ENCODE measurements at regions not wholly inside any gene's neighbourhood (a gene's known extent, or its start where the extent isn't known, plus 50 kb on each side); places are given as distances from the start of the nearest gene placed in this dataset.
"Not testable (repeated sequence)": the region's sequence is repeated elsewhere in the genome, so short reads cannot be mapped to it uniquely, and the experiment has no call there.

DNA sequence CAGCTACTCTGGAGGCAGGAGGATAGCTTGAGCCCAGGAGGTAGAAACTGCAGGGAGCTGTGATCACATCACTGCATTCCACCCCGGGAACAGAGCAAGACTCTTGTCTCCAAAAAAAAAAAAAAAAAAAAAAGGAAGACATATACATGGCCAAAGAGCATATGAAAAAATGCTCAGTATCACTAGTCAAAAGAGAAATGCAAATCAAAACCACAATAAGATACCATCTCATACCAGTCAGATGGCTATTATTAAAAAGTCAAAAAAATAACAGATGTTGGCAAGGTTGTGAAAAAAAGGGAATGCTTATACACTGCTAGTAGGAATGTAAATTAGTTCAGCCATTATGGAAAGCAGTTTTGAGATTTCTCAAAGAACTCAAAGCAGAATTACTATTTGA, 174.8 kb upstream of the ATF7IP start:
- H3K4me3 ChIP-seq (ENCODE audit: low read depth, low read length): no peak overlapping the region
- H3K9ac ChIP-seq (ENCODE audit: low read depth, low read length): no peak overlapping the region
- H3K4me1 ChIP-seq (ENCODE audit: control insufficient read depth, insufficient read depth, low read length): no peaks in the 10 kb centered on the region
- no peaks in the 10 kb centered on the region for H3K27me3 ChIP-seq (ENCODE audit: control insufficient read depth, insufficient read depth, low read length)
- no peaks in the 10 kb centered on the region for H3K9me3 ChIP-seq (ENCODE audit: control insufficient read depth, insufficient read depth, low read length)
- H3K36me3 ChIP-seq (ENCODE audit: control insufficient read depth, insufficient read depth, low read length): no peaks in the 10 kb centered on the region

DNA sequence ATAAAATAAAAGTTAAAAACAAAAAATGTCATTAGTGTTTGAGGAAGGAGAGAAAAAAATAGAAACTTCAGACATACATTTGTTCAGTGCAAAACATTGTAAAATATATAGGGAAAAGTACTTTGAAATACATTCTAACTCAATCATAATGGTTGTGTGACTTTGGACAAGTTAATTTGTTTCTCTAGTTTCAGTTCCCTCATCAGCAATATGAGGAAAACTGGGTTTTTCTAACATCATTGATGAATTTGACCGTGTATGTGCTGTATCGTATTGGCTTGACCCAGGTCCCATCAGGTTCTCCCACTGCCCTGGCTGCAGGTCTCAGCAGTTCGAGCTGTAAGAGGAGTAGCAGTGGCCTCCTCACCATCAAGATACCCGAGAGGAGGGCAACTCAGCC, 173.9 kb upstream of the ATF7IP start:
- H3K4me3 ChIP-seq (ENCODE audit: low read depth, low read length): no peak overlapping the region
- no peak overlapping the region for H3K9ac ChIP-seq (ENCODE audit: low read depth, low read length)
- no peaks in the 10 kb centered on the region for H3K27me3 ChIP-seq (ENCODE audit: control insufficient read depth, insufficient read depth, low read length)
- no peaks in the 10 kb centered on the region for H3K36me3 ChIP-seq (ENCODE audit: control insufficient read depth, insufficient read depth, low read length)
- no peaks in the 10 kb centered on the region for H3K9me3 ChIP-seq (ENCODE audit: control insufficient read depth, insufficient read depth, low read length)
- H3K4me1 ChIP-seq (ENCODE audit: control insufficient read depth, insufficient read depth, low read length): no peaks in the 10 kb centered on the region

DNA sequence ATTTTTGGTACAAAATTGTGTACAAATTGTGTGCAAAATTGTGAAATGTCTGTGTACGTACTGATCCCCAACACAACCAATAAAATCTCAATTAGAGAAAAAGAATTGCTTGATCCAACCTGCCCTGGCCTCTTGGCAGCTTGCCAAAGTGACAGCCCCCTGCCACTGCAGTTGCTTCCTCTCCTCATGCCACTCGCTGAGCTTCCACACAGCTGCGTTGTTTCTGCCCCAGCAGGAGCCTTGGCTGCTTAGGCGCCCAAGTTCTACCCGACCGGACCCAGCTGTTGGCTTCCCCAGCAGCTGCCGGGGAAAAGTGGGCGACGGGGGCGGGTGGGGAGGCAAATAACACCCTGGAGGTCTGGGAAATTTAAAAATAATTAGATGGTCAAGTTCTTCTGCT, 171.8 kb upstream of the ATF7IP start:
- Histone ChIP-seq H3K9me3 (ENCODE audit: control insufficient read depth, insufficient read depth, low read length) (no peaks in the 10 kb centered on the region), H3K36me3 (ENCODE audit: control insufficient read depth, insufficient read depth, low read length) (no peaks in the 10 kb centered on the region), H3K9ac (ENCODE audit: low read depth, low read length) (no peak overlapping the region), H3K4me3 (ENCODE audit: low read depth, low read length) (no peak overlapping the region), H3K27me3 (ENCODE audit: control insufficient read depth, insufficient read depth, low read length) (no peaks in the 10 kb centered on the region), H3K4me1 (ENCODE audit: control insufficient read depth, insufficient read depth, low read length) (no peaks in the 10 kb centered on the region)

DNA sequence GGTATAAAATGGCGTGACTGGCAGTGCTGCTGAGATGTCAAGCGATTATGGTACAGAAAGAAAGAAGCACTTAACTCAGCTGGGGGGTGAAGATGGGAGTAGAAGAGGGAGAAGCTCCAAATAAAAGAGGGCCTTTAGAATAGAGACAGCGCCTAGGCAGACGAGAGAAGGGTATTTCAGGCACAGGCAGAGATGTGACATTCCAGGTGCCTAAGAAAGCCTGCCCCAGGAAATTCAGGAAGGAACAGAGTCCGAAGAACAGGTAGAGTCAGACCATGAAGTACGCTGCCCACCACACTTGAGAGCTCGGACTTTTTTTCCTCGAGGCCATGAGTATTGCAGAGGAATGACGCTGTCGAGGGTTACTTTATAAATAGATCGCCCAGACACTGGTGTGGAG, 170.9 kb upstream of the ATF7IP start:
- H3K9me3 ChIP-seq (ENCODE audit: control insufficient read depth, insufficient read depth, low read length): no peaks in the 10 kb centered on the region
- no peak overlapping the region for H3K9ac ChIP-seq (ENCODE audit: low read depth, low read length)
- H3K36me3 ChIP-seq (ENCODE audit: control insufficient read depth, insufficient read depth, low read length): no peaks in the 10 kb centered on the region
- H3K4me3 ChIP-seq (ENCODE audit: low read depth, low read length): no peak overlapping the region
- no peaks in the 10 kb centered on the region for H3K4me1 ChIP-seq (ENCODE audit: control insufficient read depth, insufficient read depth, low read length)
- no peaks in the 10 kb centered on the region for H3K27me3 ChIP-seq (ENCODE audit: control insufficient read depth, insufficient read depth, low read length)

DNA sequence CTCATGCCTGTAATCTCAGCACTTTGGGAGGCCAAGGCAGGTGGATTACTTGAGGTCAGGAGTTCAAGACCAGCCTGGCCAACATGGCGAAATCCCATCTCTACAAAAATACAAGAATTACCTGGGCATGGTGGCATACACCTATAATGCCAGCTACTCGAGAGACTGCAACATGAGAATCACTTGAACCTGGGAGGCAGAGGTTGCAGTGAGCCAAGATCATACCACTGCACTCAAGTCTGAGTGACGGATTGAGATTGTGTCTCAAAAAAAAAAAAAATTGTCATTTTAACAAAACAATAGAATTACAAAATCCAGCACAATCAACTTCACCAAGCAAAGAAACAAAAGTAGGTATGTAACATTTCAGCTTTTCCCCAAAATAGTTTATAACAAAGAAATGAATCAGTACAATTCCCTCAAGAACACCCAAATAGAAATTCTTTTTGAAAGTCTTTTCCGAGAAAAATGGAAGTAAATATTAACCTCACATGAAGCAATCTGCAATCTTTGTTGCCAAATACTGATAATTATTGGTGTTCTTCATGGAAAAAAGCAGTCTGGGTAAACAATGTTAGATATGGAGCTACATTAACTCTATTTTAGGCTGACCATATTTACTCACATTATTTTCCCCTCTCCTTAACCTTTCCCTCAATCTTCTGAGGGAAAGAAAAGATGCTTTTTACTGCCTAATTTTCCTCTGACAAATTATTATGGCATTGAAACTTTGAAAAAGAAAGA, 165.9 kb upstream of the ATF7IP start:
- Histone ChIP-seq H3K36me3 (ENCODE audit: control insufficient read depth, insufficient read depth, low read length) (no peaks in the 10 kb centered on the region), H3K27me3 (ENCODE audit: control insufficient read depth, insufficient read depth, low read length) (no peaks in the 10 kb centered on the region), H3K9ac (ENCODE audit: low read depth, low read length) (no peak overlapping the region), H3K4me1 (ENCODE audit: control insufficient read depth, insufficient read depth, low read length) (no peaks in the 10 kb centered on the region), H3K4me3 (ENCODE audit: low read depth, low read length) (no peak overlapping the region), H3K9me3 (ENCODE audit: control insufficient read depth, insufficient read depth, low read length) (no peaks in the 10 kb centered on the region)

DNA sequence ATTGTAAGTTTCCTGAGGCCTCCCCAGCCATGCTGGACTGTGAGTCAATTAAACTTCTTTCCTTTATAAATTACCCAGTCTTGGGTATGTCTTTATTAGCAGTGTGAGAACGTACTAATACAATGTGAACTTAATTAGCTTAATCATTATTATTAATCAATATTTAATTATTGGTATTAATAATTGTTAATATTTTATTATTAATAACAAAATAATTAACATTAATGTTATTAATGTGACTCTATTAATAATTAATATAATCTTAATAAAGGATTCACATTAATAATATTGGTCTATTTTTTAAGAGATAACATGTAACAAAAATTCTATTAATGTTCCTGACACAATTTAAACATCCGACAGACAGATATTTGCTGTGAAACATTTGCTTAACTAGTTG, 164.9 kb upstream of the ATF7IP start:
- Histone ChIP-seq H3K27me3 (ENCODE audit: control insufficient read depth, insufficient read depth, low read length) (no peaks in the 10 kb centered on the region), H3K9me3 (ENCODE audit: control insufficient read depth, insufficient read depth, low read length) (no peaks in the 10 kb centered on the region), H3K4me3 (ENCODE audit: low read depth, low read length) (no peak overlapping the region), H3K4me1 (ENCODE audit: control insufficient read depth, insufficient read depth, low read length) (no peaks in the 10 kb centered on the region), H3K9ac (ENCODE audit: low read depth, low read length) (no peak overlapping the region), H3K36me3 (ENCODE audit: control insufficient read depth, insufficient read depth, low read length) (no peaks in the 10 kb centered on the region)

DNA sequence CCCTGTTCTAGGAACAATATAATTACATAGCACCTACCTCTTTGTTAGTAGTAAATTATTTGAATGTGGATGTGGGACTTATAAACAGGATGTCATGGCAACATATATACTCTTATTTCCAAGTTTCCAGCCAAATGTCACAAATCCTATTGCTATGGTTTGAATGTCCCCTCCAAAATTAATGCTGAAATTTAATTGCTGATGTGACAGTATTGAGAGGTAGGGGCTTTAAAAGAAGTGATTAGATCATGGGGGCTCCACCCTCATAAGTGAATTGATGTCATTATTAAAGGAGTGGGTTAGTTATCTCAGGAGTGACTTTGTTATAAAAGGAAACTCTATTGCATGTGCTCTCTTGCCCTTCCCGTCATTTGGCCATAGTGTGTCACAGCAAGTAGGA, 164.2 kb upstream of the ATF7IP start:
- Histone ChIP-seq H3K4me1 (ENCODE audit: control insufficient read depth, insufficient read depth, low read length) (no peaks in the 10 kb centered on the region), H3K36me3 (ENCODE audit: control insufficient read depth, insufficient read depth, low read length) (no peaks in the 10 kb centered on the region), H3K9me3 (ENCODE audit: control insufficient read depth, insufficient read depth, low read length) (no peaks in the 10 kb centered on the region), H3K27me3 (ENCODE audit: control insufficient read depth, insufficient read depth, low read length) (no peaks in the 10 kb centered on the region), H3K9ac (ENCODE audit: low read depth, low read length) (no peak overlapping the region), H3K4me3 (ENCODE audit: low read depth, low read length) (no peak overlapping the region)

DNA sequence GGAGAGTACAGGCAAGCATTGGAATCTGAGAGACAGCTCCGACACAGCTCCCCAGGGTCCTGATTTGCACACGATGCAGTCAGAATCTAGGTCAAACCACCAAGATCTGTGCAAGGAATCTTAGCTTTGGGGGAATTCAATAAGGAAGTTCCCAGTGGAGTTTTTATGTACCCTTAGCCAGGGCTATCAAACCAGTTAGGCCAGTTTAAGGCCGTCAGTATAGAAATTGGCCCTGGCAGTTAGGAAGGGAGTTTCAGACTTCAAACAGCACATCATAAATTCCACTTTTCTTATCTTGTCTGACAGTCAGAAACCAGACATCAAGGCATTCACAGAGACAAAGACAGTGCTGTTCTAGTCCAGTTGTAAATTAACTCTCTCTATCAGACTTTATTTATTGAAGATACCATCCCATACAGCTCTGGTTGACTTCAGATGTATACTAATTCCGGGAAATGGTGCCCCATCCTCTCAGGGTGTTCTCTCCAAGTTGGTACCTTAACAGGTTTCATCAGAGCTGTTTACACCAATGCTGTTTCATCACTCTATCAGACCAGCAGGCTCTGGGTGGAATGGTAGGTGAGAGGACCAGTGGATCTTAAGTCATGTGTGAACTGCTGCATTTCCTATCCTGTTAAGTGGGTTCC, 157.5 kb upstream of the ATF7IP start:
- H3K9ac ChIP-seq (ENCODE audit: low read depth, low read length): no peak overlapping the region
- H3K36me3 ChIP-seq (ENCODE audit: control insufficient read depth, insufficient read depth, low read length): no peaks in the 10 kb centered on the region
- no peaks in the 10 kb centered on the region for H3K9me3 ChIP-seq (ENCODE audit: control insufficient read depth, insufficient read depth, low read length)
- H3K4me1 ChIP-seq (ENCODE audit: control insufficient read depth, insufficient read depth, low read length): peaks cover 2% of the 10 kb centered on the region
- H3K27me3 ChIP-seq (ENCODE audit: control insufficient read depth, insufficient read depth, low read length): no peaks in the 10 kb centered on the region
- no peak overlapping the region for H3K4me3 ChIP-seq (ENCODE audit: low read depth, low read length)

DNA sequence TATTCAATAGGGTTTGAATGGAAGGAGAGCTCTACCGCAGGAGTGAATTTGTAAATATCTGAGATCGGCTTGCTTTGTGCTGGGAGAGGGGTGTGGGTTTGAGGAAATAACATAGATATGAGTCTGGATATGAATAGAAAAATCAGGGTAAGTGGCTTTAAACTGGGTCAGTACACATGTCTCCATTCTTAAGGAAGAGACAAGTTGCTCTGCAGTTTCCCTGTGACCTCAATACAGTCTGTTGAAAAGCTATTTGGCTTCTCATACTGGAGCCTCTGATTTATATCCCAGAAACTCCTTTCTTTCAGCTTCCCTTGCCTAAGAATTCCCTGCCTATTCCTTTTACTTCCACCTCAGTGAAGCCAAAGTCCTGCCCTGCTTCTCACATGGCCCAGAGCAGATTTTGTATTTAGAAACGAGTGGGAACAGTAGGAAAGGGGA, 153.5 kb upstream of the ATF7IP start:
- no peak overlapping the region for H3K9ac ChIP-seq (ENCODE audit: low read depth, low read length)
- no peaks in the 10 kb centered on the region for H3K36me3 ChIP-seq (ENCODE audit: control insufficient read depth, insufficient read depth, low read length)
- H3K27me3 ChIP-seq (ENCODE audit: control insufficient read depth, insufficient read depth, low read length): no peaks in the 10 kb centered on the region
- H3K9me3 ChIP-seq (ENCODE audit: control insufficient read depth, insufficient read depth, low read length): no peaks in the 10 kb centered on the region
- peaks cover 2% of the 10 kb centered on the region for H3K4me1 ChIP-seq (ENCODE audit: control insufficient read depth, insufficient read depth, low read length)
- H3K4me3 ChIP-seq (ENCODE audit: low read depth, low read length): no peak overlapping the region

DNA sequence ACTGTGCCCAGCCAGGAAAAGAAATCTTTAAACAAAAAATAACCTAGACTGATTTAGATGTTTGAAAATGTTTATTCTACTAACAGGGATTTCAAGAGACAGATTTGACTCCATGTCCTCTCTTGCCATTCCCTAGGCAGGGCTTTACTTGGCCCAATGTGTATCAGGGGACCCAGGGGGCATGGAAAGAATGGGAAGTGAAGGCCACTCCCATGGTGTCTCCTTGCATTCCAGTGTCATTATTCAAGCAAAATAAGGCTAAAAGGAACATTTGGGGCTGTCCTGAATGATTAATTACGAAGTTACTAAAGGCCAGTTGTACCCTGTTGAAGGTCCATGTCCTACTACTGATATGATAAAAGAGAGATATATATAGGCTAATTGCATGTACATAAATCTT, 151.9 kb upstream of the ATF7IP start:
- H3K9me3 ChIP-seq (ENCODE audit: control insufficient read depth, insufficient read depth, low read length): no peaks in the 10 kb centered on the region

DNA sequence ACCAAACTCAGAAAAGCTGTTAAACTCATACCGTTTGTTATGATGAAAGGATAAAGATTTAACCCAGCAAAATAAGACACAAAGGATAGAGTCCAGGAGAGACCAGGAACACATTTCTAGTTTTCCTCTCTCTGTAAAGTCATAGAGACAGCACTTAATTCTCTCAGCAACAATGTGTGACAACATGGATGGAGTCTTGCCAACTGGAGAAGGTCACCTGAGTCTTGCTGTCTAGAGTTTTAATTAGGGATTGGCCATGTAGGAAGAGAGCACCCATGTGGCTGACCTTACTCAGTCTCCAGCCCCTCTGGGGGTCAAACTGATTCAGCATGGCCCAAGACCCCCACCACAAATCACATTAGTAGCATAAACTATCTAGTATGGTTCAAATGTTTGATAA, 151.0 kb upstream of the ATF7IP start:
- Histone ChIP-seq H3K27me3 (ENCODE audit: control insufficient read depth, insufficient read depth, low read length) (no peaks in the 10 kb centered on the region), H3K4me3 (ENCODE audit: low read depth, low read length) (no peak overlapping the region), H3K9me3 (ENCODE audit: control insufficient read depth, insufficient read depth, low read length) (no peaks in the 10 kb centered on the region), H3K4me1 (ENCODE audit: control insufficient read depth, insufficient read depth, low read length) (peaks cover 2% of the 10 kb centered on the region), H3K36me3 (ENCODE audit: control insufficient read depth, insufficient read depth, low read length) (no peaks in the 10 kb centered on the region), H3K9ac (ENCODE audit: low read depth, low read length) (no peak overlapping the region)

More for the DNA sequence above, 151.9 kb upstream of the ATF7IP start:
- H3K9ac ChIP-seq (ENCODE audit: low read depth, low read length): no peak overlapping the region
- H3K27me3 ChIP-seq (ENCODE audit: control insufficient read depth, insufficient read depth, low read length): no peaks in the 10 kb centered on the region
- H3K4me1 ChIP-seq (ENCODE audit: control insufficient read depth, insufficient read depth, low read length): peaks cover 2% of the 10 kb centered on the region
- H3K4me3 ChIP-seq (ENCODE audit: low read depth, low read length): no peak overlapping the region
- no peaks in the 10 kb centered on the region for H3K36me3 ChIP-seq (ENCODE audit: control insufficient read depth, insufficient read depth, low read length)

DNA sequence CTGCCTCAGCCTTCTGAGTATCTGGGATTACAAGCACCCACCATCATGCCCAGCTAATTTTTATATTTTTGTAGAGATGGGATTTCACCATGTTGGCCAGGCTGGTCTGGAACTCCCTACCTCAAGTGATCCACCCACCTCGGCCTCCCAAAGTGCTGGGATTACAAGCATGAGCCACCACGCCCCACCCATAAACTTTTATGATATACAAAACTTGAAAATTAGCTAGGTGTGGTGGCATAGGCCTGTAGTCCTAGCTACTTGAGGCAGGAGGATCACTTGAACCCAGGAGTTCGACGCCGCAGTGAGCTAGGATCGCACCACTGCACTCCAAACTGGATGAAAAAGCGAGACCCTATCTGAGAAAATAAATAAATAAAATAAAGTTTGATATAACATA, 149.5 kb upstream of the ATF7IP start:
- H3K9ac ChIP-seq (ENCODE audit: low read depth, low read length); H3K36me3 ChIP-seq (ENCODE audit: control insufficient read depth, insufficient read depth, low read length); H3K4me3 ChIP-seq (ENCODE audit: low read depth, low read length): not testable (repeated sequence)

More for the DNA sequence above, 149.5 kb upstream of the ATF7IP start:
- H3K4me1 ChIP-seq (ENCODE audit: control insufficient read depth, insufficient read depth, low read length); H3K9me3 ChIP-seq (ENCODE audit: control insufficient read depth, insufficient read depth, low read length); H3K27me3 ChIP-seq (ENCODE audit: control insufficient read depth, insufficient read depth, low read length): not testable (repeated sequence)
